GM19455 (cell line): ENCODE measurements at regions not wholly inside any gene's neighbourhood (a gene's known extent, or its start where the extent isn't known, plus 50 kb on each side); places are given as distances from the start of the nearest gene placed in this dataset.

Source experiments
- ATAC-seq: cut with Tn5 transposase; IDR thresholded peaks from one replicate; pipeline ENCODE4 v1.9.1; 2021; ENCODE audit not compliant: unreplicated experiment

GRCh38 chr10:91127341-91128082 lies 93.0 kb upstream of the PCGF5 start:
- ATAC-seq, result no peak

DNA sequence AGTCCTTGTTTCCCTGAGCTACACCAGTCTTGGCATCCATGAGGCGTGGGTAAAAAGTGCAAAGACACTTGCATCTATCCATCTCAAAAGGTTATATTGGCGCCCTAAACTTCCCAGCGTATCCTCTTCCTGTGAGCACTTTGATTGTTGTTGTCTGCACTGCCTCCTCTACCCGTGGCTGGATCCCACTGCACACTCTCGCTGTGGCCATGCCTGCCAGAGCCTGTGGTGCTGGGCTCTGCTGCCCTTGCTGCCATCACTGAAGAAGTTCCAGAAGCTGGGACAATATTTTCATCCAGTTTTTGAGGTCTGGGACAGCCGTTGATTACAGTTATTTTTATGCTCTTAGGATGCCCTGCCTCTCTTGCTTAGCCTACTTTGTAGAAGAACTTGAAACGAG lies 85.3 kb upstream of the PCGF5 start:
- ATAC-seq, result no peak

DNA sequence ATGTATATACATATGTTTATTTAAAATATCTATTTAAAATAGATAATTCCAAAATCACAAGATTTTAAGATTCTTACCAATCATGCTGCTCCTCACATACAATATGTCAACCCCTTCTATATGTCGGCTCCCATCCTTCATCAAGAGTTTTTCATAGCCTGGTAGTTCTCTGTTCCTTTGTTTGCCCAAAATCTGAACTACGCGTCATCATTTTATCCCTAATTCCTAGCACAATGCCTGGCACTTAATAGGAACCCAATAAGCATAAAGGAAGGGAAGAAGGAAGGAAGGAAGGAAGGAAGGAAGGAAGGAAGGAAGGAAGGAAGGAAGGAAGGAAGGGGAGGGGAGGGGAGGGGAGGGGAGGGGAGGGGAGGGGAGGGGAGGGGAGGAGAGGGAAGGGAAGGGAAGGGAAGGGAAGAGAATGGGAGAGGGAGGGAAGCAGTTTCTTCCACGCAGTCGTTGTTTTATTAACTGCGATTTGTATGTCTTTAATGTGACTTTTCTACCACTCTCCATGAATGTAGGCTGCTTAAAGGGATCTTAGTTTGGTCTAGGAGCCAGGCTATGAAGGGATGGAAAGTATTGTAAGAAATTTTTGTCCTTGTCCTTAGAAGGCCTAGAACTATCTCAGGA lies 83.3 kb upstream of the PCGF5 start:
- ATAC-seq, result no peak

DNA sequence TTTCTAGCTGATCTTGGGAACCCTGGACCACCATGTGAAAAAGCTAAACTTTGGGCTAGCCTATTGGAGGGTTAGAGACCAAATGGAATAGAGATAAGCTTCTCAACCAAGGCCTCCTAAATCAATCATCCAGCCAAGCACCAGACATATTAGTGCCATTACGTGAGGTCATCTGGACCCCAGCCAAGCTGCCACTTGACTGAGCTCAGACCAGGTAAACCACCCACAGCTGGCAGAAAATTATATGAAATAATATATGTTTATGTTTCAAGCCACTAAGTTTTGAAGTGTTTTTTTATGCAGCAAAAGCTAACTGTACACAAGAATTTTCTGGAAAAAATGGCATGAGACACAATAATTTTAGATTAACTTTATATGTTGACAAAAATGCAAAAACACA lies 82.6 kb upstream of the PCGF5 start:
- ATAC-seq, result no peak

DNA sequence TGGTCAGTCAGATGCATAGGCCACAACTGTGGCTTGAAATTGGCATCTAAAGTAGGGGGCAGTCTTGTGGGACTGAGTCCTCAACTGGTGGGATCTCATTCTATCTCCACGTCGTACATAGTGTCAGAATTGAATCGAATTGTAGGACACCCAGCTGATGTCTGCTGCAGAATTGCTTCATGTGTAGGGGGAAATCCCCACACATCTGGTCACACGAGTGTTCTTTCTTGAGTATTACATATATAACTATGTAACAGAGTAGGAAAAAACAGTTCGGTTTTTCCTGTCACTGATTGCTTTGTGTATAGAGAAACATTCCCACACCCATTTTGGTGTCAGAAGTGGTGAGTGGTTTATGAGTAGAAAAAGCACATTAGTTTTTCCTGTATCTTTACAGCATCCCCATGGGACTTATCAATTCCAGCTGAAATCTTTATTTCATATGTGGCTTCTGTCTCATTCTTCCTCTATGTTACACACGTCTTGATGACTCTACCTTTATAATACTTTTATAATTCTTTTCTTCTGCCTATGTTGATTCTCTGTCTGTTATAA lies 79.4 kb upstream of the PCGF5 start:
- no peak for ATAC-seq

GRCh38 chr10:91144961-91145360 lies 75.5 kb upstream of the PCGF5 start:
- ATAC-seq, result no peak

DNA sequence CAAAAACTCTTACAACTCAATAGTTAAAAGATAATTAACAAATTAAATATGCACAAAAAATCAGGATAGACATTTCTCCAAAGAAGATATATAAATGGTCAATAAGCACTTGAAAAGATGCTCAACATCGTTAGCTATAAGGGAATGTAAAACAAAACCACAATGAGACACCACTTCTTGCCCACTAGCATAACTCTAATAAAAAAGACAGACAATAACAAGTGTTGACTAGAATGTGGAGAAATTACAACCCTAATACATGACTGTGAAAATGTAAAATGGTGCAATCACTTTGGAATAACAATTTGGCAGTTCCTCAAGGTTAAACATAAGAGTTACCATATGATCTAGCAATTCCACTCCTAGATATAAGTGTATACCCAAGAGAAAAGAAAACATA lies 74.3 kb upstream of the PCGF5 start:
- ATAC-seq, result no peak

DNA sequence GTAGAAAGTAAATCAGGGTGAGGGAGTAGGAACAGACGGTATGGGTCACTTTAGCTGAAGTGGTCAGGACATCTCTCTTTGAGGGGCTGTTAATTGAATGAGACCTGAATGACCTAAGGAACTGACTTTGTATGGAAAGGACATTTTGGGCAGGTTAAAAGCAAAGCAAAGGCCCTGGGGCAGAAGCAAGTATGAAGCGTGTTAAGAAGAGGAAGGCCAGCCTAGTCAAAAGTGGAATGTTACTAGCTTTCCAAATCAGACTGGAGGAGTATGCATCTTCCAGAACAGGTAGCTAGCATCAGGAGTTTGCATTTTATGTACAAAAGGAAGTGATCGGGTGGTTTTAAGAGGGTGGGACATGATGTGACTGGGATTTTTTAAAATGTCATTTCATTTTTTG lies 70.9 kb upstream of the PCGF5 start:
- ATAC-seq, result no peak

DNA sequence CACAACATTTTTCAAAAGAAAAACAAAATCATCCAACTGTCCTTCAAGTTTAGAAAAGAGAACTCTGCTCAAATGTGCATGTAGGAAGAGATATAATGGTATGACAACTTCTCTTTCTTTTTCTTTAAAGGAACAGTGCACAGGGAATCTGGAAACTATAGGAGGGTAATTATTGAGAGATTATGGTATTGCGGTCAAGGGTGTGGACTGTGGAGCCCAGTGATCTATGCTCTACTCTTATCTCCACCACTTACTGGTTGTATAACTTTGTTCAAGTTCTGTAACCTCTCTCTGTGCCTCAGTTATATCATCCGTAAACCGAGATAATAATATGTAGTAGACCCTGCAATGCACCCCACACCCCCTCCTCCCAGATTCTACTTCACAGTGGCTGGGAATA lies 69.8 kb upstream of the PCGF5 start:
- ATAC-seq, result no peak

GRCh38 chr10:91153508-91153907 lies 67.0 kb upstream of the PCGF5 start:
- ATAC-seq, result no peak

DNA sequence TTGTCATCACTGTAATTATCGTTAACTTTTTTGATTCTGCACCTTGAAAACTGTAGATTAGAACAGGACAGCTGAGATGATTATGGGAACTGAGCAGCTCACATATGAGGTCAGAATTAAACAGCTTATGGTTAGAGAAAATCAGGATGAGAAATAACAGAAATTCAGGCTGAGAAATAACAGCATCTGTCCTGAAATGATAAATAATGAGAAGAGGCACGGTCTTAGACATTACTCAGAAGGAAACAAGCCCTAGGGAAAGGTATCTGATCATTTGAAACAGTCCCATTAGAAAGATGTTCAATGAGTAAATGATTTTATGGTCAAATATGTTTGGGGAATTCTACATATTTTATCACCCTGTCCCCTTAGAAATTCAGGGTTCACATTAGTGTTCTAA lies 65.6 kb upstream of the PCGF5 start:
- ATAC-seq, result no peak

DNA sequence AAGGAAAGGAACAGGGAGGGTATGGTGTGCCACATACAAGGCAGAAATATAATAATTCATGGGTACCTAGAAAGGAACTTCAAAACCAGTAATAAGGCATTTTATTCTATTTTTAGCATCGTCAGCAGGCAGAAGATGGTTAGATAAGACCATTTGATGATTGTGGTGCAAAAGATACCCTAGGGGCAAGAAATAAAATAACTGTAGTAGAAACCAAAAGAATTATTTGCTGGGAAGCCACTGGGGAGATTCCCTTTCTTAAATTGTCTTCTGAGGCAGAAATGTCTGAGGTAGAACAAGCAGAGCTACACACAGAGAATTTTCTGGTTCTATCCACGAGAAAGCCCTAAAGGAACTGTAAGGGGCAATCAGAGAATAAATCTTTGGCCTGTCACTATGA lies 64.3 kb upstream of the PCGF5 start:
- ATAC-seq, result no peak

DNA sequence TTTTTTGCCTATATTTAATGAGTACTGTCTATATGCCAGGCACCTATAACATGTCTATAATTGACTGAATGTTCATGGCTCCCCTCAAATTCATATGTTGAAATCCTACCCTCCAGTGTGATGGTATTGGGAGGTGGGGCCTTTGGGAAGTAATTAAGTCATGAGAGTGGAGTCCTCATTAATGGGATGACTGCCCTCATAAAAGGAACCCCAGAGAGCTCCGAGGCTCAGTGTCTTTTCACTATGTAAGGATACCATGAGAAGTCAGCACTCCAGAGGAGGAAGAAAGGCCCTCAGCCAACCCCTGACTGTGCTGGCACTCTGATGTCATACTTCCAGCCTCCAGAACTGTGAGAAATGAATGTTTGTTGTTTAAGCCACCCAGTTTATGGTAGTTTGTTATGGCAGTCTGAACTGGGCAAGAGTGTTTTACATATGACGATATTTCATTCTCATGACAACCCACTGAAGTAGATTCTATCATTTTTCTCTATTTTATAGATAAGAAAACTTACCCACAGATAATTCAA lies 61.1 kb upstream of the PCGF5 start:
- ATAC-seq, result no peak

DNA sequence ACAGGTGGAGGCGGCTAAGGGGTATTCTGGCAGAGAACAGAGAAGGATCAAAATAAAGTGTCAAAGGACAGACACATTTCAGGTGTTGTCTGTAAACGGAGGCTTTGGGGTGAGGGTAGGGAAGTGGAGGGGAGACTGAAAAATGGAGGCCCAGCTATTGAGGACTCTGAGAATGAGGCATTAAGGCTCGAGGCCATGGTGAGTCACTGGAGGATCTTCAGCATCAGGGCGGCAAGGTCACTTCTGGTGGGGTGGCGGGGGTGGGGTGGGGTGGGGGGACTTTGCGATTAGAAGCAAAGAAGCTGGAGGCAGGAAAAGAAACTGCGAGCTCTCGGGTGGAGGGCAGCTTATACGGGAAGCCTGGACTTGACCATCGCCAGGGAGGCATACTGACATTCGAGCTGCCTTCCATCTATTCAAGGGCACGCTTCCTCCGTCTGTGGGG lies 58.4 kb upstream of the PCGF5 start:
- ATAC-seq, result no peak

GRCh38 chr10:91162495-91163268 lies 57.8 kb upstream of the PCGF5 start:
- peak; percentile 62 for ATAC-seq

DNA sequence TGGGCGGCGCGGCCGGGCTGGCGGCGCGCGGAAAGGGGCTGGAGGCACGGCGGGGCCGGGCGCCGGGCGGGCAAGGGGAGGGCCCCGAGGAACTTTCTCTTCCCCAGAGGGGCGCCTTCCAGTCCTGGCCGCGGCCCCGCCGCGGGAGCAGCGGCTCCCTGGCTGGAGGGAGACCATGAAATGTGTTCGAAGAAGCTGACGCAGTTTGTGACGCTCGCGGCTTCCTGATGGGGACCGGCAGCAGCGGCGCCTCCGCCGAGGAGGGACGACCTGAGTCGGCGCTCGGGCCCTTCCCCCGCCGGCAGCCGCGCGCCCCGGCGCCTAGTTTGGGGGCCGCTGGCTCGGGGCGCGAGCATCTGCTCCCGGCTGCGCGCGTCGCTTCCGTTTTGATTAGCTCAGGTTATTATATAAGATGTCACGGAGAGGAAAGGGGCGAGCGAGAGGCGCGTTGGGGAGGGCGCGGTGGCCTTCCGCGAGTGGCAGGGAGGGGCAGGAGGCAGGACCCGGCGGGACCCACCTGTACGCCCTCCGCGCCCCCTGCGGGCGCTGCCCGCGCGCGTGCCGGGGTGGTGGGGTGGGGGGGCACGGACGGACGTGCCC lies 57.1 kb upstream of the PCGF5 start:
- peak; percentile 67 for ATAC-seq

GRCh38 chr10:91163869-91164474 lies 56.5 kb upstream of the PCGF5 start:
- peak; percentile 18 for ATAC-seq

- ATAC-seq, result no peak
These were observed 55.9 kb upstream of the PCGF5 start for GRCh38 chr10:91164520-91165065.

GRCh38 chr10:91167406-91167805 lies 53.1 kb upstream of the PCGF5 start:
- no peak for ATAC-seq

DNA sequence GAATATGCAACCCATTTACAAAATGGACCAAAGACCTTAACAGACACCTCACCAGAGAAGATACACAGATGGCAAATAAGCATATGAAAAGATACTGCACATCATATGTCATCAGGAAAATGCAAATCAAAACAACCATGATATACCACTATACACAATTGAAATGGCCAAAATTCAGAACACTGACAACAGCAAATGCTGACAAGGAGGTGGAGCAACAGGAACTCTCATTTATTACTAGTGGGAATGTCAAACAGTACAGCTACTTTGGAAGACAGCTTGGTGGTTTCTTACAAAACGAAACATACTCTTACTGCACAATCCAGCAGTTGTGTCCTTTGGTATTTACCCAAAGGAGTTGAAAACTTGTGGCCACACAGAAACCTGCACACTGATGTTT lies 50.0 kb upstream of the PCGF5 start:
- ATAC-seq, result no peak
